ENCODE measurements at regions not wholly inside any gene's neighbourhood (a gene's known extent, or its start where the extent isn't known, plus 50 kb on each side); places are given as distances from the start of the nearest gene placed in this dataset.

DNA sequence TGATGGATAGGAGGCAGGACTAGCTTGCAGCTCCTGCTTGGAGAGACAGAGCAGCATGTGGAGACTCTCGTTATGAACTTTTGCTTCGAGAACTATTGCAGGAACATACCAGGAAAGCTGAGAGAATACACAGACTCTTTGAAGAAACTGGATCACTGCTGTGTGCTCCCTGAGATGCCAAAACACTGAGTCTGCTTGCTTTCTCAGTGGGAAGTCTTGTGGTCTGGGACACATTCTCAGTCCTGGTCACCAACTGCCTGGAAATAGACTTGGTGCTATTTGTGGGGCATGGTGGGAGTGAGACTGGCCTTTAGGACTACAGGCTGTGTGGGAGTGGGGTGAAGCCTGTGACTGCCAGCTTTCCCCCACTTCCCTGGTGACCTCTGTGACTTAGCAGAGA lies 252.6 kb downstream of the MED10 start:
- TF ChIP-seq, protein P1, sequence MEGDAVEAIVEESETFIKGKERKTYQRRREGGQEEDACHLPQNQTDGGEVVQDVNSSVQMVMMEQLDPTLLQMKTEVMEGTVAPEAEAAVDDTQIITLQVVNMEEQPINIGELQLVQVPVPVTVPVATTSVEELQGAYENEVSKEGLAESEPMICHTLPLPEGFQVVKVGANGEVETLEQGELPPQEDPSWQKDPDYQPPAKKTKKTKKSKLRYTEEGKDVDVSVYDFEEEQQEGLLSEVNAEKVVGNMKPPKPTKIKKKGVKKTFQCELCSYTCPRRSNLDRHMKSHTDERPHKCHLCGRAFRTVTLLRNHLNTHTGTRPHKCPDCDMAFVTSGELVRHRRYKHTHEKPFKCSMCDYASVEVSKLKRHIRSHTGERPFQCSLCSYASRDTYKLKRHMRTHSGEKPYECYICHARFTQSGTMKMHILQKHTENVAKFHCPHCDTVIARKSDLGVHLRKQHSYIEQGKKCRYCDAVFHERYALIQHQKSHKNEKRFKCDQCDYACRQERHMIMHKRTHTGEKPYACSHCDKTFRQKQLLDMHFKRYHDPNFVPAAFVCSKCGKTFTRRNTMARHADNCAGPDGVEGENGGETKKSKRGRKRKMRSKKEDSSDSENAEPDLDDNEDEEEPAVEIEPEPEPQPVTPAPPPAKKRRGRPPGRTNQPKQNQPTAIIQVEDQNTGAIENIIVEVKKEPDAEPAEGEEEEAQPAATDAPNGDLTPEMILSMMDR (conservative IDR thresholded peaks at IDR 0.05; ENCODE audit: low read depth, low read length), result no peak
- no peak for TF ChIP-seq EZH2phosphoT487 (IDR thresholded peaks at IDR 0.05; ENCODE audit: borderline replicate concordance, low read length)

Measured in PC-3 (cell line).